IPS-15b (cell line): ENCODE measurements at regions not wholly inside any gene's neighbourhood (a gene's known extent, or its start where the extent isn't known, plus 50 kb on each side); places are given as distances from the start of the nearest gene placed in this dataset.
"Not testable (repeated sequence)": the region's sequence is repeated elsewhere in the genome, so short reads cannot be mapped to it uniquely, and the experiment has no call there.

ENCODE experiments used
- H3K27me3 ChIP-seq: one replicate; pipeline ENCODE4 v1.6.1; 2013; ENCODE audit warnings: low read length; ENCODE audit not compliant: control insufficient read depth, insufficient read depth
- H3K36me3 ChIP-seq: one replicate; pipeline ENCODE4 v1.6.1; 2013; ENCODE audit warnings: low read length; ENCODE audit not compliant: control insufficient read depth, insufficient read depth
- H3K4me1 ChIP-seq: one replicate; pipeline ENCODE4 v1.6.1; 2013; ENCODE audit warnings: mild to moderate bottlenecking, low read length; ENCODE audit not compliant: control insufficient read depth, insufficient read depth
- H3K4me3 ChIP-seq: one replicate; pipeline ENCODE4 v1.5.1; 2013; ENCODE audit warnings: low read depth, low read length
- H3K9ac ChIP-seq: one replicate; pipeline ENCODE4 v1.6.1; 2013; ENCODE audit warnings: low read depth, mild to moderate bottlenecking, low read length
- H3K9me3 ChIP-seq: one replicate; pipeline ENCODE4 v1.6.1; 2013; ENCODE audit warnings: mild to moderate bottlenecking, low read length; ENCODE audit not compliant: control insufficient read depth, insufficient read depth

DNA sequence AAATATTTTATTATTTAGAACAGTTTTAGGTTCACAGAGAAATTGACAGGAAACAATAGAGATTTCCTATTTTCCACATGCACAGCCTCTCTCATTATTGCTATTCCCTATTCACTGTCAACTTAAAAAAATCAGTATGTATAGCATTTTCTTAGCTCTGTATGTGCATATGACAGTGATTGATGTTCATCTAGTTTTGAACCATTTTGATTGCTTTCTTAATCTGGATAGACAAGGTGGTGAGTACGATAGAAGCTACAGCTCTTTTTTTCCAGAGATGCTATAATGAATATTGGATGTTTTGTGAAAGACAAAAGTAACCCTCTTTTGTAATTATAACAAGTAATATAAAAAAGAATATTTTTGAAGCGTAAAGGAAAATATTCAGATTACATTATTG is 201.2 kb upstream of the ARRDC3 start:
- H3K27me3 ChIP-seq: no peaks in the 10 kb centered on the region
- no peak overlapping the region for H3K4me3 ChIP-seq
- no peaks in the 10 kb centered on the region for H3K4me1 ChIP-seq
- no peaks in the 10 kb centered on the region for H3K36me3 ChIP-seq
- peaks cover 4% of the 10 kb centered on the region for H3K9me3 ChIP-seq
- no peak overlapping the region for H3K9ac ChIP-seq

- not testable (repeated sequence) for H3K9me3 ChIP-seq, H3K27me3 ChIP-seq, H3K4me1 ChIP-seq, H3K36me3 ChIP-seq, H3K4me3 ChIP-seq, H3K9ac ChIP-seq
These were observed 182.9 kb upstream of the ARRDC3 start for GRCh38 chr5:91566012-91566411.

- Histone ChIP-seq H3K4me3 (no peak overlapping the region), H3K4me1 (no peaks in the 10 kb centered on the region), H3K9me3 (no peaks in the 10 kb centered on the region), H3K27me3 (no peaks in the 10 kb centered on the region), H3K9ac (no peak overlapping the region), H3K36me3 (no peaks in the 10 kb centered on the region)
These were observed 179.8 kb upstream of the ARRDC3 start for GRCh38 chr5:91562922-91563321.

- H3K9ac ChIP-seq: no peak overlapping the region
- no peaks in the 10 kb centered on the region for H3K4me1 ChIP-seq
- H3K4me3 ChIP-seq: no peak overlapping the region
- H3K27me3 ChIP-seq: no peaks in the 10 kb centered on the region
- no peaks in the 10 kb centered on the region for H3K36me3 ChIP-seq
- H3K9me3 ChIP-seq: no peaks in the 10 kb centered on the region
These were observed 158.6 kb upstream of the ARRDC3 start for GRCh38 chr5:91541696-91542095.

- no peak overlapping the region for H3K9ac ChIP-seq
- no peaks in the 10 kb centered on the region for H3K36me3 ChIP-seq
- H3K9me3 ChIP-seq: no peaks in the 10 kb centered on the region
- H3K4me1 ChIP-seq: no peaks in the 10 kb centered on the region
- H3K4me3 ChIP-seq: no peak overlapping the region
- H3K27me3 ChIP-seq: no peaks in the 10 kb centered on the region
These were observed 155.1 kb upstream of the ARRDC3 start for GRCh38 chr5:91538179-91538578.

- Histone ChIP-seq H3K9me3 (no peaks in the 10 kb centered on the region), H3K9ac (no peak overlapping the region), H3K36me3 (no peaks in the 10 kb centered on the region), H3K27me3 (no peaks in the 10 kb centered on the region), H3K4me1 (no peaks in the 10 kb centered on the region), H3K4me3 (no peak overlapping the region)
These were observed 152.4 kb upstream of the ARRDC3 start for GRCh38 chr5:91535499-91535898.

DNA sequence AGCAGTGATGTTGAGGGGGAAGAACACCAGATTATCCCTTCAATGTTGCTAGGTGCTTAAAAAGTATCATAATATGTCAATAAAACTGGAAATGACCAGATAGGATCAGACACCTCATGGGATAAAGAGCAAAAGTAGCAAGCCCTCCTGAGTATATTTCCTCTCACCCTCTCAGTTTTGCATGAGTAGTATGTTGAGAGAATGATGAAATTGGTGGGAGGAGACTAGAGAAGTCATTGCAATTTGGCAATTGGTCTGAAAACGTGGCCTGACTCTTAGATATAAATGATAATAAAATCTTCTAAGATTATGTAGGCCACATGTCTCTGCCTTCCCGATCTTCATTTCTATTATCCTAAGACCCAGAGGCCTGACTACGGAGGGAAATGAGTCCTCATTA is 151.2 kb upstream of the ARRDC3 start:
- H3K27me3 ChIP-seq: no peaks in the 10 kb centered on the region
- no peak overlapping the region for H3K4me3 ChIP-seq
- no peaks in the 10 kb centered on the region for H3K36me3 ChIP-seq
- no peaks in the 10 kb centered on the region for H3K9me3 ChIP-seq
- H3K4me1 ChIP-seq: no peaks in the 10 kb centered on the region
- H3K9ac ChIP-seq: no peak overlapping the region

DNA sequence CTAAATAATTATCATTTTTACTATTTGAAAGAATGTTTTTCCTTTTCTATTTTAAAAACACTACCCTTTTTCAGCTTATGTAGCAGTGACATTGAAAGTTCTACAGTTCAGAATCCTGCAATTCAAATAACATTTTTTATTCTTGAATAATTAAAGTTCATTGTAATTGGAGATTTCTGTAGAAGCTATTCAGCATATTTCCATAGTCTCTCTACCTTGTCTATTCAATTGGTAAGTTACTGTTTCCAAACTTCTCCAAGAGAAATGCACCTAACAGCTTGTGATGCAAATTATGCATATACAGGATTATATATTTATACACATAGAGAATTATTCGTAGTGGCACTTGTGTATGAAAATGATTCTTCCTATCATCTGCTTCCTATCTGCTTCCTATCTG is 149.7 kb upstream of the ARRDC3 start:
- H3K4me1 ChIP-seq: no peaks in the 10 kb centered on the region
- no peaks in the 10 kb centered on the region for H3K27me3 ChIP-seq
- no peaks in the 10 kb centered on the region for H3K9me3 ChIP-seq
- H3K9ac ChIP-seq: no peak overlapping the region
- no peak overlapping the region for H3K4me3 ChIP-seq
- no peaks in the 10 kb centered on the region for H3K36me3 ChIP-seq

- Histone ChIP-seq H3K36me3 (no peaks in the 10 kb centered on the region), H3K27me3 (no peaks in the 10 kb centered on the region), H3K9ac (no peak overlapping the region), H3K4me1 (no peaks in the 10 kb centered on the region), H3K4me3 (no peak overlapping the region), H3K9me3 (no peaks in the 10 kb centered on the region)
These were observed 149.2 kb upstream of the ARRDC3 start for GRCh38 chr5:91532281-91532680.

- Histone ChIP-seq H3K9me3 (no peaks in the 10 kb centered on the region), H3K27me3 (no peaks in the 10 kb centered on the region)
These were observed 145.7 kb upstream of the ARRDC3 start for GRCh38 chr5:91528831-91529230.

DNA sequence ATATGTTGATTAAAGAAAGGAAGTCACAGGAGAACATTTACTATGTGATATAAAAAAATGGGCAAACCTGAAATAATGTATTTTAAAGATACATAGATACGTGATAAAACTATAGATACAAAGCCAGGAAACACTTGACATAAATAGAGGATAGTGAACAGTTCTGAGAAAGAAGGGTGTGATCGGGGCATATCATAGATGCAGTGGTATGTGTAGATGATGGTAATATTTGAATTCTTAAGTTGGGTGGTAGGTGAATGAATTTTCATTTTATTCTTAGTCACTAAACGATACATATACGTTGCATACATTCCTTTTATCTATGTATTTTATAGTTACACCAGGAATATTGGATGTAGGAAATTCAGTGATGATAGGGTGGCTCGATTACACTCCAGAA is 138.7 kb upstream of the ARRDC3 start:
- Histone ChIP-seq H3K4me3 (no peak overlapping the region), H3K9ac (no peak overlapping the region), H3K9me3 (no peaks in the 10 kb centered on the region)

More at GRCh38 chr5:91528831-91529230, 145.7 kb upstream of the ARRDC3 start:
- Histone ChIP-seq H3K36me3 (no peaks in the 10 kb centered on the region), H3K4me3 (no peak overlapping the region), H3K4me1 (no peaks in the 10 kb centered on the region), H3K9ac (no peak overlapping the region)

DNA sequence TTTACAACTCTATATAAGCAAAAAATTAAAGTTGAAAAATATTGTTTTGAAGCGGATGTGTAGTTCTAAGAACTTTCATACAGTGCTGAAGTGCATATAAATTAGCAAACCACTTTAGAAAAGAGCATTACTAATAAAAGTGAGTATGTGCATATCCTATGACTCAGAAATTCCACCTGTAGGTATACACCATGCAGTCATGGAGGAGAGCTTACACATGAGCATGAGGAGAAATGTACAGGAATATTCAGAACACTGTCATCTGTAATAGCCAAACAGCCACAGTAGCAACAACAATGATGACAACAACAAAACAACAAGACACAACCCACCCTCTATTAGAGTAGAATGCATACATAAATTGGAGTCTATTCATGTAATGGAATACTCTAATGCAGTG is 138.2 kb upstream of the ARRDC3 start:
- no peaks in the 10 kb centered on the region for H3K27me3 ChIP-seq
- H3K36me3 ChIP-seq: no peaks in the 10 kb centered on the region
- no peak overlapping the region for H3K9ac ChIP-seq
- no peak overlapping the region for H3K4me3 ChIP-seq
- no peaks in the 10 kb centered on the region for H3K9me3 ChIP-seq
- no peaks in the 10 kb centered on the region for H3K4me1 ChIP-seq

More for the DNA sequence above, 138.7 kb upstream of the ARRDC3 start:
- H3K27me3 ChIP-seq: no peaks in the 10 kb centered on the region
- no peaks in the 10 kb centered on the region for H3K36me3 ChIP-seq
- H3K4me1 ChIP-seq: no peaks in the 10 kb centered on the region

DNA sequence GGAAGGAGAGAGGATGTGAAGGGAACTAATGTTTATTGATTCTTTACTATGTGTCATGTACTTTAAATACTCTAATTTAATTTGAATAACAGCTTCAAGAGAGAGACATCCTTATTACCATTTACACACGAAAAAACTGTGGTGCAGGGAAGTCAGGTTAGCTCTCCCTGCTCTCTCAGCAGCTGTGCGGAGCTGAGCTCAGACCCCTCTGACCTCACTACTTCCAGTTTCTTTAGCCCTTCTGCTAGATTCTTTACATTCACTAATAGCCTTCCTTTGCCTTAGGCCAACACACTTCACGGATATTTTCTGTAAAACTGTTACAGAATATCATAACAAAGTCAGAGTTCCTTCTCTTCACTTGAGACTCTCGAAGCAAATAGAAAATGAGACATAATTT is 131.3 kb upstream of the ARRDC3 start:
- Histone ChIP-seq H3K4me1 (no peaks in the 10 kb centered on the region), H3K9ac (no peak overlapping the region), H3K27me3 (no peaks in the 10 kb centered on the region), H3K4me3 (no peak overlapping the region), H3K36me3 (no peaks in the 10 kb centered on the region), H3K9me3 (no peaks in the 10 kb centered on the region)
